Kidney epithelial cell (primary cell): ENCODE measurements at regions not wholly inside any gene's neighbourhood (a gene's known extent, or its start where the extent isn't known, plus 50 kb on each side); places are given as distances from the start of the nearest gene placed in this dataset.

Experiments used
- DNase-seq: peaks from one replicate; pipeline ENCODE4 v3.0.0-alpha.2; 2010; ENCODE audit warnings: low read depth
- H3K27me3 ChIP-seq: 2 replicates; pipeline ENCODE4 v1.6.0; 2011; ENCODE audit warnings: low read length; ENCODE audit not compliant: control insufficient read depth, insufficient read depth
- H3K36me3 ChIP-seq: 2 replicates; pipeline ENCODE4 v1.5.1; 2011; ENCODE audit warnings: low read length; ENCODE audit not compliant: control insufficient read depth, insufficient read depth
- H3K4me3 ChIP-seq: 2 replicates; pipeline ENCODE4 v1.5.1; 2011; ENCODE audit warnings: low read depth, mild to moderate bottlenecking, control low read depth, low read length
- CTCF ChIP-seq: IDR thresholded peaks from 2 replicates; pipeline ENCODE4 v1.5.1; 2011; ENCODE audit warnings: mild to moderate bottlenecking, moderate library complexity, low read length, control low read depth, inconsistent platforms; ENCODE audit not compliant: insufficient read depth, poor library complexity, severe bottlenecking

GRCh38 chr11:106601684-106602297, 416.5 kb downstream of the GUCY1A2 start:
- no peak for DNase-seq
- Histone ChIP-seq H3K27me3 (no peaks in the 10 kb centered on the region), H3K36me3 (no peaks in the 10 kb centered on the region), H3K4me3 (no peak overlapping the region)
- no peak for TF ChIP-seq CTCF

GRCh38 chr11:106608677-106609076, 409.6 kb downstream of the GUCY1A2 start:
- TF ChIP-seq CTCF: no peak
- Histone ChIP-seq H3K36me3 (no peaks in the 10 kb centered on the region), H3K27me3 (no peaks in the 10 kb centered on the region), H3K4me3 (no peak overlapping the region)
- peak; percentile 10 for DNase-seq

- no peaks in the 10 kb centered on the region for H3K36me3 ChIP-seq
- no peaks in the 10 kb centered on the region for H3K27me3 ChIP-seq
- H3K4me3 ChIP-seq: no peak overlapping the region
- no peak for TF ChIP-seq CTCF
- DNase-seq: no peak
These were observed 404.0 kb downstream of the GUCY1A2 start for GRCh38 chr11:106614262-106614661.

- Histone ChIP-seq H3K4me3 (no peak overlapping the region), H3K27me3 (no peaks in the 10 kb centered on the region), H3K36me3 (no peaks in the 10 kb centered on the region)
- no peak for TF ChIP-seq CTCF
- DNase-seq: no peak
These were observed 398.8 kb downstream of the GUCY1A2 start for GRCh38 chr11:106619320-106619990.

- Histone ChIP-seq H3K4me3 (no peak overlapping the region), H3K27me3 (no peaks in the 10 kb centered on the region), H3K36me3 (no peaks in the 10 kb centered on the region)
- TF ChIP-seq CTCF: no peak
- no peak for DNase-seq
These were observed 396.8 kb downstream of the GUCY1A2 start for GRCh38 chr11:106621484-106621883.
